ENCODE measurements at regions not wholly inside any gene's neighbourhood (a gene's known extent, or its start where the extent isn't known, plus 50 kb on each side); places are given as distances from the start of the nearest gene placed in this dataset.

DNA sequence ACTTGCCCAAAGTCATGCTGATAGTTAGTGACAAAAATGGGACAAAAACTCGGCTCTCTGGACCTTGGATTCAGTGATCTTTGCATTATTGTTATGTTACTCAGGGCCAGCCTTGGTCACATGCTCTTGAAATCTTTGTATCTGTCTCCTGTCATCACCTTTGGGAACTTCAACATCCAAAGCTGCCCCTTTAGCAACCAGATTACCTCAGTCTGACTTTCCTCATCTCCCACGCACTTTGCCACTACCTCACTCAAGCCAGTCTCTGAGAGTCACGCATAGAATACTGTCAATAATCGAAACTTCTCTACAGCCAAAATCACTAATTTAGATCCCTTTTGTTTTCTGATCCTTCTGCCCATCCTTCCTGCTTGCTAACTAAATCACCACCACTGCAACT lies 90.8 kb upstream of the DAAM1 start:
- H3K36me3 ChIP-seq (ENCODE audit: control insufficient read depth, insufficient read depth, low read length), result no peaks in the 10 kb centered on the region
- H3K27me3 ChIP-seq (replicated peaks; ENCODE audit: control insufficient read depth, insufficient read depth, low read length), result peaks cover 2% of the 10 kb centered on the region; the same call in 1 of the 2 replicates
- H3K4me3 ChIP-seq (replicated peaks; ENCODE audit: low read depth, low read length), result no peak overlapping the region
- no peak for DNase-seq (ENCODE audit: extremely low read depth, insufficient read length)
- TF ChIP-seq, protein P1, sequence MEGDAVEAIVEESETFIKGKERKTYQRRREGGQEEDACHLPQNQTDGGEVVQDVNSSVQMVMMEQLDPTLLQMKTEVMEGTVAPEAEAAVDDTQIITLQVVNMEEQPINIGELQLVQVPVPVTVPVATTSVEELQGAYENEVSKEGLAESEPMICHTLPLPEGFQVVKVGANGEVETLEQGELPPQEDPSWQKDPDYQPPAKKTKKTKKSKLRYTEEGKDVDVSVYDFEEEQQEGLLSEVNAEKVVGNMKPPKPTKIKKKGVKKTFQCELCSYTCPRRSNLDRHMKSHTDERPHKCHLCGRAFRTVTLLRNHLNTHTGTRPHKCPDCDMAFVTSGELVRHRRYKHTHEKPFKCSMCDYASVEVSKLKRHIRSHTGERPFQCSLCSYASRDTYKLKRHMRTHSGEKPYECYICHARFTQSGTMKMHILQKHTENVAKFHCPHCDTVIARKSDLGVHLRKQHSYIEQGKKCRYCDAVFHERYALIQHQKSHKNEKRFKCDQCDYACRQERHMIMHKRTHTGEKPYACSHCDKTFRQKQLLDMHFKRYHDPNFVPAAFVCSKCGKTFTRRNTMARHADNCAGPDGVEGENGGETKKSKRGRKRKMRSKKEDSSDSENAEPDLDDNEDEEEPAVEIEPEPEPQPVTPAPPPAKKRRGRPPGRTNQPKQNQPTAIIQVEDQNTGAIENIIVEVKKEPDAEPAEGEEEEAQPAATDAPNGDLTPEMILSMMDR (IDR thresholded peaks at IDR 0.05; ENCODE audit: insufficient read depth, low read length, poor library complexity, severe bottlenecking), result no peak

DNA sequence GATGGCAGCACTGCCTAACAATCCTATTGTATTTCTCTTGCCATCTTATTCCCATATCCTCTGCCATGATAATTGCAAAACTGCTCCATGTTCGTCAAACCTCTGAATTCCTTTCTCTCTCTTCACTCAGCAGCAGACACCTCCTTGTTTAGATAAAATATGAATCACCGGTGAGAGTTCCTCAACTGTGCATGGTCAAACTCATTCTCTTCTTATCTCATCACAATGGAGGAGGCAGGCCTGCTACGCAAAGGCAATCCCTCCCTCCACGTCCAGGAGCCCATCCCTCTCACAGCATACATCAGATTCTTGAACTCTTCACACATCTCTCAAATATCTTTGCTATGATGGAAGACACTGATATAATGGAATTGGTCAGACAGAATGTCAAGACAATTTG lies 90.1 kb upstream of the DAAM1 start:
- Histone ChIP-seq H3K36me3 (ENCODE audit: control insufficient read depth, insufficient read depth, low read length) (no peaks in the 10 kb centered on the region), H3K27me3 (replicated peaks; ENCODE audit: control insufficient read depth, insufficient read depth, low read length) (no peaks in the 10 kb centered on the region), H3K4me3 (replicated peaks; ENCODE audit: low read depth, low read length) (no peak overlapping the region)
- TF ChIP-seq, protein P1 (IDR thresholded peaks at IDR 0.05; ENCODE audit: insufficient read depth, low read length, poor library complexity, severe bottlenecking), result no peak
- no peak for DNase-seq (ENCODE audit: extremely low read depth, insufficient read length)

DNA sequence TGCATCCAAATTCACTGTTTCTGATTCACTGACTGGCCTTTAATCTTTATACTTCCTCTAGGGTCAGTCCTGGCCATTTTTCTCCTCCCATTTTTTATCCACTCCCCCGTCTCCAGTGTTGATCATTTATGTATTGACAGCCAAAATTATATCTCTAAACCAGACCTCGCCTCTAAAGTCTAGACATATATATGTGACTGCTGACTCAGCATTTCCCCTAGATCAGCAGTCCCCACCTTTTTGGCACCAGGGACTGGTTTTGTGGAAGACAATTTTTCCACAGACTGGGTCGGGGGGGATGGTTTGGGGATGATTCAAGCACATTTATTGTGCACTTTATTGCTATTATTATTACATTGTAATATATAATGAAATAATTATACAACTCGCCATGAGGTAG lies 88.3 kb upstream of the DAAM1 start:
- no peaks in the 10 kb centered on the region for H3K36me3 ChIP-seq (ENCODE audit: control insufficient read depth, insufficient read depth, low read length)
- H3K4me3 ChIP-seq (replicated peaks; ENCODE audit: low read depth, low read length), result no peak overlapping the region
- no peak for DNase-seq (ENCODE audit: extremely low read depth, insufficient read length)
- TF ChIP-seq, protein P1 (IDR thresholded peaks at IDR 0.05; ENCODE audit: insufficient read depth, low read length, poor library complexity, severe bottlenecking), result no peak
- no peaks in the 10 kb centered on the region for H3K27me3 ChIP-seq (replicated peaks; ENCODE audit: control insufficient read depth, insufficient read depth, low read length)

DNA sequence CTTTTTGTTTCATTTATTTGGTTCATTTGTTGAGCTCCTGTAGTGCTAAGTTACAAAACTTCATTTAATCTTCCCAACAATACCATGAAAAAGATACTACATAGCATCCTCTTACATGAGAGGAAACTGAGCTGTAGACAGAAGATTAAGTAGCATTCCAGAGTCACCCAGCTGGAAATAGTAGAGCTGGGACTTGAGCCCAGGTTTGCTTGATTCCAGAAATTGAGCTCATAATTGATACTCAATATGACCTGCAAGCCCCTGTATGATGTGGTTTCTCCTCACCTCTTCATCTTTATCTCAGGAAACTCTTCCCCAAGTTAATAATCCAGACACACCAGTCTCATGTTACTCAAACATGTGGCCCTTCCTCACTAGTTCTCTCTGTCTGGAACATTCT lies 87.0 kb upstream of the DAAM1 start:
- TF ChIP-seq, protein P1 (IDR thresholded peaks at IDR 0.05; ENCODE audit: insufficient read depth, low read length, poor library complexity, severe bottlenecking), result no peak
- no peak for DNase-seq (ENCODE audit: extremely low read depth, insufficient read length)
- no peaks in the 10 kb centered on the region for H3K27me3 ChIP-seq (replicated peaks; ENCODE audit: control insufficient read depth, insufficient read depth, low read length)

DNA sequence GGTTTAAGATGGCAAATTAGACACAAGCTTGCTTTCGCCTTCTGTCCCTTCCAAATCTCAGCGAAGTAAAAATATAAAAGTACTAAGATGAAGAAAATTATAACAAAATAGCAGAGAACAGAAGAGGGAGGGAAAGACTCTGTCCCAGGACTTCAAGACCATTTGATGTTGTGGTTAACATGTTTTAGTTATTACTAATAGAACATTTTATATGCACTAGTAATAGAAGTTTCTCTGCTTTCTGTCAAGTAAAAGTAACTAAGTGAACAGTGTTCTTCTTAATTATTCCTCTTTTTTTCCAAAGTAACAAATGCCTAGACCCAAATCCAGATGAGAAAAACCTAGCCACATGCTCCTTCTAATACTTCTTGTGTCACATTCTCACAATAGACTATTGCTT lies 85.1 kb upstream of the DAAM1 start:
- Histone ChIP-seq H3K4me3 (replicated peaks; ENCODE audit: low read depth, low read length) (no peak overlapping the region), H3K36me3 (ENCODE audit: control insufficient read depth, insufficient read depth, low read length) (no peaks in the 10 kb centered on the region), H3K27me3 (replicated peaks; ENCODE audit: control insufficient read depth, insufficient read depth, low read length) (no peaks in the 10 kb centered on the region)
- no peak for DNase-seq (ENCODE audit: extremely low read depth, insufficient read length)
- TF ChIP-seq, protein P1 (IDR thresholded peaks at IDR 0.05; ENCODE audit: insufficient read depth, low read length, poor library complexity, severe bottlenecking), result no peak

More for the DNA sequence above, 87.0 kb upstream of the DAAM1 start:
- Histone ChIP-seq H3K4me3 (replicated peaks; ENCODE audit: low read depth, low read length) (no peak overlapping the region), H3K36me3 (ENCODE audit: control insufficient read depth, insufficient read depth, low read length) (no peaks in the 10 kb centered on the region)

DNA sequence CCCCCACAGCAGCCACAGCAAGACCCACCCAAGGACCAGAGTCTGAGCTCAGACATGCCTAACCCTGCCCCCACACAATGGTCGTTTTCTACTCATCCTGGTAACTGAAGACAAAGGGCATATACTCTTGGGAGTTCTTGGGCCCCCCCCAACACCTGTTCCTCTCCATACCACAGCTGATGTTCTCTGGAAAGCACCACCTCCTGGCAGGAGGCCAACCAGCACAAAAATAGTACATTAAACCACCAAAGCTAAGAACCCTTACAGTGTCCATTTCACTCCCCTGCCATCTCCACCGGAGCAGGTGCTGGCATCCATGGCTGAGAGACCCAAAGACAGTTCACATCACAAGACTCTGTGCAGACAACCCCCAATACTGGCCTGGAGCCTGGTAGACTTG lies 80.6 kb upstream of the DAAM1 start:
- H3K36me3 ChIP-seq (ENCODE audit: control insufficient read depth, insufficient read depth, low read length), result no peaks in the 10 kb centered on the region
- no peaks in the 10 kb centered on the region for H3K27me3 ChIP-seq (replicated peaks; ENCODE audit: control insufficient read depth, insufficient read depth, low read length)
- DNase-seq (ENCODE audit: extremely low read depth, insufficient read length), result no peak
- TF ChIP-seq, protein P1 (IDR thresholded peaks at IDR 0.05; ENCODE audit: insufficient read depth, low read length, poor library complexity, severe bottlenecking), result no peak
- H3K4me3 ChIP-seq (replicated peaks; ENCODE audit: low read depth, low read length), result no peak overlapping the region
